ENCODE measurements at regions not wholly inside any gene's neighbourhood (a gene's known extent, or its start where the extent isn't known, plus 50 kb on each side); places are given as distances from the start of the nearest gene placed in this dataset.

DNA sequence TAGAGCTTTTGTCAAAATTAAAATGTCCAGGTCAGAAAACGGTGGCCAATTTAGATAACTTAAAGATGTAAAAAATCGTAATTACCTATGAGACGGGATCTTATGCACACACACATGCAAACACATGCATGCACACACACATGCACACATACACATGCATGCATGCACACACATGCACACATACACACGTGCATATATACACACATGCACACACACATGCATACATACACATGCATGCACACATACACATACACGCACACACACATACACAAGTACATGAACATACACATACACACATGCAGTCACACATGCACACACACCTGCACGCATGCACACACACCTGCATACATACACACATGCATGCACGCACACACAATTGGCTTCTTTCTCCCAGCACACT is 362.0 kb downstream of the IRX1 start:
- no peak for DNase-seq

DNA sequence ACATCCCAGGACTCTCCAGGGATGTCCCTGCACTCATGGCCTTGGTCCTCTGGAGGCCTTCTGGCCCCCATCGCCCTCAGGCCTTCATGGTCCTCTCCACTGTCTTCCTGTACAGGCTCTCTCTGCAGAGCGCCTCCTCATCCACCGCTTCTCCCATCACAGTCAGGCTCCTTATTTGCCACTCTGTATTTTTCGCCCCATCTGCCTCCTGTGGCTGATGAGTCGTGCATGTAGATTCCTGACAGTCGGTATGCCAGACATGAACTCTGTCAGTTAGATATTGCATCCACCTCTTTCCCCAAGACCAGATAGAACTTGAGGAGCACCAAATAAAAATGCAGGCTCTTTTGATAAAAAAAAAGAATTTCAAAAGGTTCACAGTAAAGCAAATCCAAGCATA is 362.8 kb downstream of the IRX1 start:
- no peak for DNase-seq

DNA sequence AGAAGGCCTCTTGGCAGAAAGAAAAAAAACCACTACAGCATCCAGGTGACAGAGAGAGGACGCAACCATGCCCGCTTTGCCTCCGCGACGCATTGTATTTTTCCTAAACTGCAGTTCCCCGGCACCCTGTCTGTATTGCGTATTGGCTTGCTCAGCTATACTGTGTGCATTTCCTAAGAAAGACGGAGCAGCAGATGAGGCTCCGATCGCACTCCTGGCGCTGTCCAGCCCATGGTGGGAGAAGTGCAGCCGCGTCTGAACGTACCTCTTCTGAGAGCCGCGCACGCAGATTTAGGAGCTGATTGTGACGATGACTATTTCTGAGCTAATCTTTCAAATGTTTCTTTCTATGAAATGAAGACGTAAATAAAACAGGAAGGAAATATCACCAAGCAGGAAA is 366.5 kb downstream of the IRX1 start:
- DNase-seq = no peak

DNA sequence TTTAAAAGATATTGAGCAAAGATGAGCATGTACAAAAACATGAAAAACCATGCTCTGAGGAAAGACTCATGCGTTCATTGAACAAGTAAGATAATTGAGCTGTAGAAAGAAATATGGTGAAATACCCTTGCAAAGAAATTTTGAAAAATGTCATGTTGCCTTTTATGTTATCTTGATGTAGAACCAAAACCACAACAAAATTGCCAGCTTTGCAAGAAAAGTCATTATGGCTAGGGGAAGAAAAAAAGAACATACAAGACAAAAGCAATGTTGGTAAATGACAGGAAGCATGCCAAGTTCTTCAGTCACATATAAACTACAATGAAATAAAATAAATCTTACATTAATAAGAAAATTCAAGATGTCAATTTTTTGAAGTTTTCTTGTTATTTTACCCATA is 368.0 kb downstream of the IRX1 start:
- no peak for DNase-seq

DNA sequence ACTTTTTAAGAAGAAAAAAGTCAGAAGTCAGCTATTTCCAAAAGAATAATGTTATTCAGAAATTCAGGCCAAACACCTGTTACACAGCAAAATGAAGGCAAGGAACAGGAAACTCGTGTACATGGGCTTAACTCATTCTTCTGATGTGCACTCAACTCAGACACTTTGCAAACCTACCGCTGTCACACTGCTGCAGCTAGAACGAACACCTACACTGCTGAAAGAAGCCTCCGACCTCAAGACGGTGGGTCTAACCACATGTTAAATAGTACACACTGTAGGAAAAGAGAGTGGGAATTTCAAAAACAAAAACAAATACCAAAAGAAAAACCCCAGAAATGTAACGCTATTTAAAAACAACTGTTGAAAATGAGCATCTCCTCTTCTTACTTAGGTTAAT is 384.5 kb downstream of the IRX1 start:
- no peak for DNase-seq

DNA sequence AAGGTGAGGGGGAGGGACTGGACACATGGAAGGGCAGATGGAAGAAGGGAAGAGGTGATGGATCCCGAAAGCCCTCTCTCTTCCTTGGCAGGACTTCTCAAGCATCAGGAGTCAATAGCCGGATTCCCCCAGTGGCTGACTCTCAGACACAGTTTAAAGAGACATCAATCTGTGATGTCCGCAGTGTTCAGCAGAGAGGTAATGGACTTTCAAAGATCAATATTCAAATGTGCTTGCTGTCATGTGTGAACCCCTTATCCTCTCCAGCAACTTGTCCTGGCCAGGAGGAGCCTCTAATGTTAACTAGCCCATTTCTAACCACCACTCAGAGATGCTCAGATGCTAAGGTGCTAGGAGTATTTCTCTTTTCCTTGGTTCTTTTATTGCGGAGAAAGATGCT is 392.2 kb downstream of the IRX1 start:
- DNase-seq = no peak

DNA sequence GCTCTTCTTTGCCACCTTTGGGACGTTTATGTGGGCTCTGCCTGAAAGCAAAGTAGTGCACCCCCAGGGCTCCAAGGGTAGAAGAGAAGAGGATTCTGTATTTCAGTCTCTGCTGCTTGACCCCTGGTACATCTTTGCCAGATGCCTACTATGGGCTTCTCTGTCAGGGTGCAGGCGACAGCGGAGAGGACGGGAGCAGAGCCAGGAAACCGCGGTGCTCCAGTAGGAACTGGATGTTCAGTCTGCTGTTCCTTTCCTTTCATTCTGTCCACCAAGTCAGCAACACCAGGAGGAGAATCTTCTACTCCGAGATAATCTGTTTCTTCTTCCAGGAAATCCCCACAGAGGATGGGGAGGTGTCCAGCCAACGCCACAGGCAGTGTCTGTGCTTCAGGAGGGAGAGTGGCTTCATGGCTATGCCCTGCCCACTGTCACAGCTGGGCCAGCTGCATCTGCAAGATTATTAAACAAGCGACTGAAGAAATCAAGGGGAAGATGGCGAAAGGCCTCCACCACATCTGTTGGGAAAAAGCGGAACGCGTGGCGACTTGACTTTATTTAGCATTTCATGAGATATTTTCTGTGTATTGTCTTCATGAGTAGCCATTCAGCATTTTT is 398.3 kb downstream of the IRX1 start:
- no peak for DNase-seq

DNA sequence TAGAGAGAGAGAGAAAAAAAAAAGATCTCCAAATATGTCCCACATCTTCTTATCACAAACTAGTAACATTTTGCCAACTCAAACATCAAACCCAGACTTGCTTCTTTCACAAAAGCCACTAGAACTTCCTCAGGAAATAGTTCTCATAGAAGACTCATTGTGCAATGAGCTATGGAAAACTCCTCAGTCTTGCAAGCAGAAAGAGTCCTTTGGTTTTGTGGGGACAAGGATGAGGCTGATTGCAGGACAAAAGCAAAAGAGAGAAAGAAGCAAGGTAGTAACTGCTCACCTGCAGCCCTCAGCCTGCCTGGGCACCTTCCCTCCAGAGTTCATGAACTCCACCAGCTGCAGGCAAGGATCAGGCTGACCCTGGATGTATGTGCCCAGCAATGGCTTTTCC is 399.0 kb downstream of the IRX1 start:
- DNase-seq = no peak

DNA sequence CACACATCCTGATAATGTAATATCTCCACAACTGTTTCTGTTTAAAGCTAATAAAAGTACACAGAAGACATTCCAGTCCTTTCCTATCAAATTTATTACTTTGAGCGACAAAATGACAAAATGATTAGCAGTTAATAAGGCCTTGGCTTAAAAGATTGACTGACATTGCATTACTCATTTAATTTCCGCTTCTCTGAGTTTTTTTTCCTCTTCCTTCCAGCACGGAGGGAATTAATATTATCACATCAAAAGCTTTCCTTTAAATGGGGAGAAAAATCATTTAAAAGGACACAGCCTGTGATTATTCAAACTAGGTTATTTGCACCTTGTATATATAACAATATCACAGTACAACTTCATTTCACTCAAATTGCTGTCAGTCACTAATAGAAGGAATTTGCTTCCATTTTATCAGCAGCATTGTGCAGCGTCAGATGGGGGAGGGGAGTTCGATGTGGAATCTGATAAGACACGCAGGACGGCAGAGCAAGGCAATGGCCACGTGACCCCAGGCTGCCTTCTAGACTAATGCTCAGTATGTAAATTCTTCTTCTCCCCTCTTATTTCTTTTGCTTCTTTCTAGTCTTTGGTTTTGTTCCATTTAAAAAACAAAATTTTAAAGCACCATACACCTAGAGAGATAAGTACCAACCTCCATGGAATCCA is 400.5 kb downstream of the IRX1 start:
- DNase-seq = no peak

DNA sequence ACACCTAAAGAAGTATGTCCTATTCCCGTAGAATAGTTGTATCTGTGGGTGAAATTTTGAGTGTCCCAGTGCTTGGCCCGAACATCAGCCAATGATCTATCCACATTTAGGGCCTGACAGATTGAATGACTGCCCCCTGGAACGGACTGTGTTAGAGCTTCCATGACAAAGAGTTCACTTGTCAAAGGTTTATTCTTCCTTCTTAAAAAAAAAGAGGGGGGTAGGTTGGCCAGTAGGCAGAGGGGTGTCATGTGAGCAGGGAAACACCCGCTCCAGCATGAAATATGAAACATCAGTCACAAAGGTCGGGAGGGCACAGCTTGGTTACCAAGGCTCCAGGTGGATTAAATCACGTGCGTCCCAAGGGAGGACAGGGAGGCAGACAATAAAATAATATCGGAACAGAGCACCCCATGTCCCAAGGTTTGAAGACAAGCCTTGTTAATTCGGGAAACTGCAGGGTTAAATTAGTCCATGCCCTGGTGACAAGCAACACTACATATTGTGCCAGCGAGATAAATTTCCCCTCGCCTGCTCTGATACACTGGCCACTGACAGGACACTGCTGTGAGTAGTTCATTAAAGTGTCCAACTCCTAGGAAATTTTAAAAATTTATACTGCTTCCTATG is 401.2 kb downstream of the IRX1 start:
- no peak for DNase-seq

DNA sequence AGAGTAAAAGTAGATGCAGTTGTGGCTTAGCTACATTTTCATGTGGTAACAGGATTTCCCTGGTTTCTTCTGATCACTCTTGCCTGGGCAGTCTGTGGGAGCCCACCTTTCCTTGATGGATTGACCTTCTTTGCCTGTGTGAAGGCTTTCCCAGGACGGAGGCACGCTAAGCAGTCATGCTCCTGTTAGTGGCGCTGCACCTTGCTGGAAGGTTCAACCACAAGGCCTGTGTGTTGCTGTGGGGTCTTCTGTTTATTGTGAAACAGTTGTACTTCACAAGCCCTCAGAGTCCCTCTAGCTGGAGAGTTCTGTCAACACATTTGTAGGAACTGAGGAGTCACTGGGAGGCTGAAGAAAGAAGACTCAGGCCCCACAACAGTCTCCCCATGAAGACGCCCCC is 402.0 kb downstream of the IRX1 start:
- no peak for DNase-seq

DNA sequence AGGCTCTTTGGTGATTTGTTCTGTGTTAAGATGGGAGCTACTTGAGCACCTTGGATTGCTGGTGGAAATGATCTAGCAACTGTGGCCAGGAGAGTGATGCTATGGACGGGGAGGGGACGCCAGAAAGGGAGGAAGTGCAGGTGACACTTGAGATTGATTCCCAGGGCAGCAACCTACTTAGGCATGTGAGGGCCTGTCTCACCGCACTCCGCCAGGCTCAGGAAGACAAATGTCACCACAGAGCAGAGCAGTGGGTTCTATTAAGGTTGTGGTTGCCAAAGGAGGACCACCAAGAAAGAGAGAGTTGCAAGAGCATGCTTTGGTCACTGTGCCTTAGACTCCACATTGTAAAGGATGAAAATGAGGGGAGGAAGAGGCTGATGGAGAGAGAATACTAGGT is 404.3 kb downstream of the IRX1 start:
- no peak for DNase-seq

DNA sequence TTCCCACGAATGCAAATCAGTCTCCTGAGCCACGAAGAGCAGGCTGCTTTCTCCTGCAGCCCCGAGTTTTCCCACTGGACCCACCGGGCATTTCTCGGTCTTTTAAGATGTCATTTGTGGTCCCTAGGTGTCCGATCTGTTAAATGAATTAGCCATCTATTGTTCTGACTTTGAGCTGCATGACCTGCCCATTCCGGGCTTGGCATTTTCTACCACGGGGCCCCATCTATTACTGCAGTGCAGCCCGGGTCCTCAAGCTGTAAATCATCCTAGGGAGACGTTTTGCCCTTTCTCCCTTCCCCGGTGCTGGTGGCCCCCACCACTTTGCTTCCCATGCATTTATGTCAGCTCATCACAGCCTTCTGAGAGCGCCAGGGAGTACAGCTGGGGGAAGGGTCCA is 405.4 kb downstream of the IRX1 start:
- DNase-seq = no peak

DNA sequence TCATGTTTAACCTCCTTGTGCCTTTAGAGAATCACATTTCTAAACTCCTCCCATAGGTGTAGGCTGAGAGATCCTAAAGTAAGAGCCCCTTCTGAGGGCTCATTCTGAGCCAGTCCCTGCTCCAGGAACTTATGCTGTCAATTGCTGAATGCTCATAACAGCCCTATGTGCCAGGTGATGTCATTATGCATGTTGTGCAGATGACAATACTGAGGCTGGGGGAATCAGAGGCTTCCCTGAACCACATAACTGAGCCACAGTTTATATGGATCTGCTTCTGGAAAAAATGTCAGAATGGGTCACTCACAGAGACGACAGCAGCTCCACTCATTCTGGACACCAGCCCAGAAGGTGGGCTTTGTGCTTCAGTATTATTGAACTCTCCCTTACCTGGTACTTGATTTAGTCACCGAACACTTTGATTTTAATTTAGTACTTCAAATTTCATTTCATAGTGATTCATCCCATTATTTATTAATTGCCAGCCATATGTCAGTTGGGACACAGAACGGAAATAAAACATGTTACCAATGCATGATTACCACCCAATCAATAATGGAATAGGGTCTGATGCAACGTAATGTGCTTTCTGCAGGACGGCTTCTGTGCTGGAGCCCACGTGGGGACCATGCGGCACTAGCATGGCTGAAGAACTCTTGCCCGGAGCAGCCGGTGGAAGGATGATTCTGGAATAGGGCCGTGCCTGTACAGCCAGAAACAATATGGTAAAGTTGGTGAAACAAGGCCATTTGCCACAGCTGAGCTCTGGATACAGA is 406.3 kb downstream of the IRX1 start:
- no peak for DNase-seq

DNA sequence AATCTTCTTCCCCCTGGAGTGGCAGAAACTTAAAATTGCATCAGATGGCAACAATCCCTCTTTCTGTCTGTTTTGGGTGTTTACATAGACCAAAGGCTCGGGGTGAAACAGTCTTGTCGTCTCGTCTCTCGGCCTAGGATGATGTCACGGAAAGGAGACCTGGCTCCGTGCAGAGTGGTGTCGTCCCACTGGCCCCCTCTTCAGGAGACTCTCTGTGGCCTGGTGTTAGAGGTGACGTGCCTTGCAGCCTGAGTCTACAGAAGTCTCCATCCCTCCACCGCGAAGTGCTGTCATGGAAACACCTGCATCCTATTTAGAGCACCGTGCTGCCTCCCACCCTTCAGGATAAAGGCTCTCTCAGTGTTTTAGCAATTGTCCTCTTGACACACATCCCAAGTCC is 409.7 kb downstream of the IRX1 start:
- no peak for DNase-seq

DNA sequence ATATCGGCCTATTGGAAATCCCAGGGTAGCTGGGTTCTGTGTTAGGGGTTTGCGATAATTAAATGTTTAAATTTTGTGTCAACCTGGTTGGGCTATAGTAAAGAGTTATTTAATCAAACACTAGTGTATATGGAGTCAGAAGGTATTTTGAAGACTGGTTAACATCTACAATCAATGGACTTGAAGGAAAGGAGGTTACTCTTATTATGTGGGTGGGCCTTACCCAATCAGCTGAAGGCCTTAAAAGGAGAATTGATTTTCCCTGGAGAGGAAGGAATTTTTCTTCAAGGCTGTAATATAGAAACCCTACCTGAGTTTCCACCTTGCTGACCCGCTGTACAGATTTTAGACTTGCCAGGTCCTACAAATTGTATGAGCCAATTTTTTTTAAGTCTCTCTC is 411.4 kb downstream of the IRX1 start:
- DNase-seq = no peak

DNA sequence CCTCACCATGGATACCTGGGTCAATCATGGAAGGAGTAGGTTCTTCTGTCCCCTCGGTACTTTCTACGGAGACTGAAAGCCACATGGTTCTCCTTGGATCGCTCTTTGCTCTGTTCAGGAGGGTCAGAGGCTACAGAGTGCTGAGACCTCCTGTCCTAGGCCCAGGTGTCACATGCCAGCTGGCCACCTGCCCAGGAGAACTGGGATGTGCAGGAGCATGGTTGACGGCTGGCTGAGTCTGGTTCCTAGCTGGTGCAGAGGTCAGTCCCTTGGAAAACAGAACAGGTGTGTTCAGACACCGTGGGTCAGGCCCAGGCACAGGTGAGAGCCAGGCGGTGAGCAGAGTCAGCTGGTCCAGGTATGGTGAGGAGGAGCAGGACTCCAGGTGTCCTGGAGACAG is 416.3 kb downstream of the IRX1 start:
- no peak for DNase-seq

DNA sequence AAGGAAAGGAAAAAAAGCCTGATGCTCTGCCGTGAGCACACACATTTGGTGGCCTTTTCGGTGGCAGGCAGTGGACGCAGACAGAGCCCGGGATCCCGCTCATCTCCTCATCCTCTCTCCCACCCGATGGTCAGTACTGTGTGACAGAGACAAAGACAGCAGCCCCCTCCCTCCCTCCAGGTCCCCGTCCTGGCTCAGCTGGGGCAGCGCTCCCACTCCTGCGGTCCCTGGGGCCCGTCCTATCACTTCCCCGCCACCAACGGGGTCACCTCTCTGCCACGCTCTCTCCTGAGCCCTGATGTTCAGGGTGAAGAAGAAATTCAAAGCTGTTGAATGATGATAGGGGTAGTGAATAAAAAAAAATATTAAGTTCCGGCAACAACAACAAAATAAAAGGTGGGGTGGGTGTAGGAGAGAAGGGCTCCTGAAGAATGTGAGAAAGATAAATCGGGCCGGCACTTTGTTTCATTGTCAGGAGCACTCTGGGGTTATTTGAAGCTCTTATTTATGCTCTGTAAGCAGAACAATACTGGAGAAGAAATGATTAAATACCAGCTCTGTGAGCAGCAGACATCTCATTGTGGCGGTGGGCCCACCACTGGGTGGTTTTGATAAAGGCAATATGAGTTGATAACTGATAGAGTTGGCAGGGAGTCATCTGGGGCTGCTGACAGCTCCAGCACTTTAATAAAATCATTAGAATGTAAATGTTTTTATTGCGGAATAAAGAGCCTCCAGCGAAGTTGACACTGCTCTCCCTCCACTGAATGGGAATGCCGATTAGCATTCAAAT is 417.7 kb downstream of the IRX1 start:
- DNase-seq = no peak

DNA sequence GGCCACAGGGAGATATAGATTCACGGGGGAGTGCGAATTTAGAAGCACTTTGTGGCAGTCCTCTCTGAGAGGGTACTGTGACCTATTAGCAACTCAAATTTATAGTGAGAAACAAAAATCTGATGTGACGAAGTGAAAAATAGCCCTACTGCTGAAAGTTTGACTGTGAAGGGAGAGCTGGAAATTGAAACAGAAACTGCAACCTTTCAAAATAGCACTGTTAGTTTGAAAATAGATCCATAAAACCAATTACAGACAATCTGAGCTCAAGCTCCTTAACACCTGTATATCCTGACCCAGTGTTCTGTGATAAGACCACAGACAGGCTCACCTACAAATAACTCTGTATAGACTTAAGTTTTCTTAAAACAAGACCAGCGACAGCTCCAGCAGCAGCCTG is 420.1 kb downstream of the IRX1 start:
- DNase-seq = no peak

DNA sequence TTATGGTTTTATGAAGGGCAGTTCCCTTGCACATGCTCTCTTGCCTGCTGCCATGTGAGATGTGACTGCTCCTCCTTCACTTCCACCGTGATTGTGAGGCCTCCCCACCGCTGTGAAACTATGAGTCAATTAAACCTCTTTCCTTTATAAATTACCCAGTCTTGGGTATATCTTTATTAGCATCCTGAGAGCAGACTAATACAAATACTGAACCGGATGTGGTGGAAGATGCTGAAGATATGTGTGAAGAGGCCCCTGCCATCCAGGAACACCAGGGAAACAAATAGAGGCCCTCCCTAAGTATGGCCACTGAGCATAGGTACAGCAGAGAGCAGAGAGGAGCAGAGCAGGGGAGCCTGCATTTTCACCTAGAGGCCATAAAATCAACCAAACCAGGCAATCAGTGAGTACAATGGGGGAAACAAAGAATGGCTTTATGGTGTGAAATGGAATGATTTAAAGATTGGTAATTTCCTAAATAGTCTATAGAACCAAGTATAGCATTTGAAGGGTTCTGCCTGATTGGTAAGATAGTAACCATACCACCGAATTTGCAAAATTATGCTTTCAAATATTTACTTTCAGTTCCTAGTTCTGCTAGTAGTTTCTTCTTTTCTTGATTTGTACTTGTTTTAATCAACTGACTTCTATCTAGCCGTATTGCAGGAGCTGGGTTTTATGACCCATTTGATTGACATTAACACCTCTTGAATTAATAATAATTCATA is 421.6 kb downstream of the IRX1 start:
- no peak for DNase-seq

DNA sequence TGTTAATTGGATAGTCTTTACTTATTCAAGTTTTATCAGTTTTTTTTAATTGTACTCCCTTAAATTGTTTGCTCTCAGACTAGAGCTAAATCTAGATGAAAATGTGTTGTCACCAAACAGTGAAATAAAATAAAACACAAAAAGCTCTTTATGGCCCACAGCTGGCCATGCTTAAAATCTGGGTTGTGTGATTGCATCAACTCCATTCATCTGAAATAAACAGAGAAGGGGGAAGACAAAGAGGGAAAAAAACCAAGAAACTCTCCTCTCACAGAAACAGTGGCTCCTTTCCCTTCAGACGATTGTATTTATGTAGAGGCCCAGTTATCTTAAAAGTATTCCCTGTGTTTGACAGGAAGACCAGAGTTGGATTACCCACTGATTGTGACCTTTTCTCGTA is 422.4 kb downstream of the IRX1 start:
- DNase-seq = no peak
